ENCODE measurements at regions not wholly inside any gene's neighbourhood (a gene's known extent, or its start where the extent isn't known, plus 50 kb on each side); places are given as distances from the start of the nearest gene placed in this dataset.

GRCh38 chr11:30172883-30173311, 57.9 kb upstream of the FSHB start:
- Histone ChIP-seq H3K27me3 (no peaks in the 10 kb centered on the region), H3K27ac (no peak overlapping the region), H3K4me1 (peaks cover 0 to 11% (median 0%) of the 10 kb centered on the region in 4 donors), H3K36me3 (no peaks in the 10 kb centered on the region), H3K4me3 (no peak overlapping the region), H3K9me3 (no peaks in the 10 kb centered on the region)
- no peak for TF ChIP-seq CTCF (IDR thresholded peaks at IDR 0.05)
- intact Hi-C loops (cut with DNase I; ENCODE audit: low total_unique reads), result no loop called here
- no peak for DNase-seq

- DNase-seq, result no peak
- intact Hi-C loops (cut with DNase I; ENCODE audit: low total_unique reads), result no loop called here
- Histone ChIP-seq H3K4me1 (peaks cover 0 to 11% (median 0%) of the 10 kb centered on the region in 4 donors), H3K36me3 (no peaks in the 10 kb centered on the region), H3K27me3 (no peaks in the 10 kb centered on the region), H3K27ac (no peak overlapping the region), H3K4me3 (no peak overlapping the region), H3K9me3 (no peaks in the 10 kb centered on the region)
- no peak for TF ChIP-seq CTCF (IDR thresholded peaks at IDR 0.05)
These were observed 56.4 kb upstream of the FSHB start for GRCh38 chr11:30174265-30175020.

Measured in tibial artery (tissue), 4 donors.